RWPE1 (cell line): ENCODE measurements at regions not wholly inside any gene's neighbourhood (a gene's known extent, or its start where the extent isn't known, plus 50 kb on each side); places are given as distances from the start of the nearest gene placed in this dataset.

ENCODE experiments used
- CTCF ChIA-PET: fragments of 350-600 bp; sonication (Branson Sonifier 250); formaldehyde crosslinking; extraction: SDS; loops from one replicate; lab custom pipeline; 2021; lab: Yijun Ruan, JAX
- POLR2A ChIA-PET: fragments of 400-600 bp; formaldehyde crosslinking; extraction: SDS; loops from one replicate; lab custom pipeline; 2020; ENCODE audit warnings: antibody characterized with exemption; ENCODE audit not compliant: low non-redundant PET; lab: Yijun Ruan, JAX
- DNase-seq: peaks from one replicate; pipeline ENCODE4 v3.0.0; 2012; ENCODE audit warnings: low spot score
- H3K27ac ChIP-seq: fragments of 450-650 bp; 2 replicates; pipeline ENCODE4 v1.5.1; 2017
- TF ChIP-seq, protein P1 (sequence below): fragments of 450-650 bp; conservative IDR thresholded peaks from 2 replicates; pipeline ENCODE4 v1.5.1; 2017; ENCODE audit warnings: low read depth, mild to moderate bottlenecking

DNA sequence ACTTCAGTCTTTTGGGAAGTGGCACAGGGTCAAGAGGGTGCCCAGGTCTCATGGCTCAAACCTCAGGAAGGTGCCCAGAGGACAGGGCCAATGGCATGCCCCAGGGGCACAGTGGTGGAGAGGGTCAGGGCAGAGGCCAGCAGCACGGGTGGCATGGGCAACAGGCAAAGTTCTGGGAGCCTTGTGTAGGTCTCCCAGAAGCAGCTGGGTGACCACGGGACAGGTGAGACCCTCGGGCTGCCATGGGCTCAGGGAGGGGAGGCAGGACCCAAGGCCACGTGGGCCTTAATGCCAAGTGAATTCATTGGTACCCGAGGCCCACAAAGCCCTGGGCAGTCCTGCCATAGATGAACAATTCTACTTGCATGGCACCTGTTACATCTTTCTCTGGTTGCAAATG, 72.4 kb upstream of the ADAMTS2 start:
- CTCF ChIA-PET: no interaction called here
- POLR2A ChIA-PET: no interaction called here
- H3K27ac ChIP-seq: no peak overlapping the region
- TF ChIP-seq, protein P1, sequence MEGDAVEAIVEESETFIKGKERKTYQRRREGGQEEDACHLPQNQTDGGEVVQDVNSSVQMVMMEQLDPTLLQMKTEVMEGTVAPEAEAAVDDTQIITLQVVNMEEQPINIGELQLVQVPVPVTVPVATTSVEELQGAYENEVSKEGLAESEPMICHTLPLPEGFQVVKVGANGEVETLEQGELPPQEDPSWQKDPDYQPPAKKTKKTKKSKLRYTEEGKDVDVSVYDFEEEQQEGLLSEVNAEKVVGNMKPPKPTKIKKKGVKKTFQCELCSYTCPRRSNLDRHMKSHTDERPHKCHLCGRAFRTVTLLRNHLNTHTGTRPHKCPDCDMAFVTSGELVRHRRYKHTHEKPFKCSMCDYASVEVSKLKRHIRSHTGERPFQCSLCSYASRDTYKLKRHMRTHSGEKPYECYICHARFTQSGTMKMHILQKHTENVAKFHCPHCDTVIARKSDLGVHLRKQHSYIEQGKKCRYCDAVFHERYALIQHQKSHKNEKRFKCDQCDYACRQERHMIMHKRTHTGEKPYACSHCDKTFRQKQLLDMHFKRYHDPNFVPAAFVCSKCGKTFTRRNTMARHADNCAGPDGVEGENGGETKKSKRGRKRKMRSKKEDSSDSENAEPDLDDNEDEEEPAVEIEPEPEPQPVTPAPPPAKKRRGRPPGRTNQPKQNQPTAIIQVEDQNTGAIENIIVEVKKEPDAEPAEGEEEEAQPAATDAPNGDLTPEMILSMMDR: no peak
- DNase-seq: no peak

DNA sequence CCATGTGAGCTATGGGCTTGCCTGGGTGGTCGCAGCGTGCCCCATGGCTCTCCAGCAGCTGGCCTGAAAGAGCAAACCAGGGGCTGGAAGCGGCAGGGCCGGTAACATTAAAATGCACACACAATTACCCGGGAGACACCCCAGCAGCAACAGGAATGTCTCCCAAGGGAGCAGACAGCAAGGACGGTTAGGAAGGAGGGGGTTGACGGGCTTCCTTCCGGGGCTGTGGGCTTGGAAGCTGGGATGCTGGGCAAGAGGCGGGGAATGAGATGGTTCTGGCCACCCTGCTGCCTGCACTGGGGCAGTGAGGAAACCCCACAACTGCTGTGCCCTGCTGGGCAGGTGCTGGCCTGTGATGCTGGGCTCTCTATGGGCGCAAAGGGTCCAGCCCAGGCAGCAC, 71.8 kb upstream of the ADAMTS2 start:
- DNase-seq: no peak
- H3K27ac ChIP-seq: no peak overlapping the region
- TF ChIP-seq, protein P1: no peak
- ChIA-PET CTCF (interaction anchor here (0.6 kb wide), 1 partner anchor 1039 kb away, joined by 3 read pairs; no protein-coding TSS in a partner anchor), POLR2A (no interaction called here)

DNA sequence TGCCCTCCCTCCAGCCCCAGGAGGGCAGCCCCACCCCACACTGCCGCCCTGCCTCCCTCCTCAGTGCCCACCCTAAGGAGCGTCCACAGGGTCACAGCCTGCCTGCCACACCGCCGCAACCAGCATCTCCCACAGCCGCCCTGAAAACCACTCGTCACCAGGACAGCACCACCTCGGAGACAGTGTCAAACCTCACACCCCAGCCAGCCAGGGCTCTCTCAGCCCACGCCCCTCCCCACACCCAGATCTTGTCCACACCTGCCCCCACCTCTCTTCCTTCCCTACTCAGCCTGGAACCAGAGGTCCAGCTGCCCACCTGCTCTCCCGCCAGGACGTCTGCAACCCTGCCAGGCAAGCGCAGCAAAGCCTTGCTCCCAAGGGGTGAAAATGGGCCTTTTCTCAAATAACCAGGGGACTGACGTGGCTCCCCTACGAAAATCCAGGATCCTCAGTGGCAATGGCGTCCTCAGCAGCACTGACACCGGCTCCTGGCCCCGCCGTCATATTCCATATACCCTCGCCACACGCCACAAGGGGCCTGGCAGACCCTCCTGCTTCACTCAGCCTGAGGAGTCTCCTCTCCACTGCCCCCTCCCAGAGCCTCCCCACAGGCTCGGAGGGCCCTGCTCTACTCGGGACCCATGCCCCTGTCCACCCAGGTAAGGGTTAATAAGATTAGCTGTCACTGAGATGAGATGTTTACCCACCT, 71.0 kb upstream of the ADAMTS2 start:
- POLR2A ChIA-PET: no interaction called here
- CTCF ChIA-PET: interaction anchor here (0.6 kb wide), 1 partner anchor 1038 kb away, joined by 3 read pairs; no protein-coding TSS in a partner anchor
- H3K27ac ChIP-seq: no peak overlapping the region

DNA sequence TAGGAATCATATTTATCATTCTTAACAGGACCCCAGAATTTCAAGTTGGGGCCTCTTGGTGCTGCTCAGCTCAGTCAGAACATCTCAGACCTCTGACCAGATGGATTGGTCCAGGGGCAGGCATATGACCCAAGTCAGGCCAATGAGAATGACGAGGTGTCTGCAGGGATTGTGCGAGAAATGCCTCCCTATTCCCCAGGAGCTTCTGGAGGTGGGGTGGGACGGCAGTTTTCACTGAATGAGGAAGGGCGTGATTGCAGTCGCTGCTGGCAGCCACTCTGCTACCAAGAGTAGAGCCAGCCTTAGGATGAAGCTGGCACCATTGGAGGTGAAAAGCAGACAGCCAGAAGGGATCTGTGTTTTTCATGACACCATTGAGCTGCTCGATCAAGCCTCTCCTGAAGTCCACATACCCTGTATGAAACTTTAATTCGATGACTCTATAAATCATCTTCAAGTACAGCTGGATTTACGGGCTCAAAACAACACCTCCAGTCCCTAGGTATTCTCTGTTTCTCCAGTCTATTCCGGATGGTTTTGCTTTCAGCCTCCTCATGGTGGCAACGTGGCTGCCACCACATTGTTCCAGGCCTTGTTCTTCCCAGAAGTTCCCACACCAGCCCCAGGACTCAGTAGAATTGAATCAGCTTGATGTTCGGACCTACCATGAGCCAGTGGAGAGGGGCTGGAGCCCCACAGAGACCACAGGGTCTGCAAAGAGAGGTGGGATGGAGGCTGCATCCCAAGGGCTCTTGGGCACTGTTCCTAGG, 70.2 kb upstream of the ADAMTS2 start:
- POLR2A ChIA-PET: no interaction called here
- DNase-seq: no peak

More for the DNA sequence above, 71.0 kb upstream of the ADAMTS2 start:
- TF ChIP-seq, protein P1: no peak
- no peak for DNase-seq

DNA sequence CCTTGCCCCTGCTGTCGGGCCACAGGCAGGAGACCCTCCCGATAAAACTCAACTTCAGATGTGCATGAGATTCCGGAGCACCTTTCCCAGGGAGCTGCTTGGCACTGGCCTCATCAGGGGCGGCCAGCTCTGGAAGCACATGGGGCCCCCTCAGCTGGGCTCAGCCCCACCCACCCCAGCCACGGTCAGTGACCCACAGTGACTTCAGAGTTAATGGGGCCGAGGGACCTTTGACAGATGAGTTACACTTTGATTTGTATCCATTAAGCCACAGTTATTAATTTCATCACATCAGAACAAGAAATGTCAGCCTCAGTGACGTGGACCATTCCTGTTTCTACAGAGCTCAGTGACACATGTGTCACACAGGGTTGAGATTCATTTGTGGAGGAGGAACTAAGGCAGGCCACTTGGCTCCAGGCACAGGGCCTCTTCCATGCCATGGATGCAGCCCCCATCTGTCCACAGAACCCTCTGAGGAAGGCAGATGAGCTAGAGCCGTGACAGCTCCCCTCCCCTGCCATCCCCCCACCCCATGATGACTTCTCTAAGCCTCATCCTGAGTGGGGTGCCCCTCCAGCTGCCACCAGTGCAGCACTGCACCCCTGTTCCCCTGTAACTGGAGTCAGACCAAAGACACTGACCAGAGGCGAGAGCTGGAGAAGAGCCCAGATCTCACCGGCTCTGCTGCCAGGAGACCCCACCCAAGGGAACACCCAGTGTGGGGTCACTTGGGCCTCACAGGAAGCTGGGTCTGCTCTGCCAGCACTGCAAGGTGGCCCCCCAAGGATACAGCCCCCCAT, 69.4 kb upstream of the ADAMTS2 start:
- ChIA-PET POLR2A (no interaction called here), CTCF (no interaction called here)
- no peak for DNase-seq
- no peak overlapping the region for H3K27ac ChIP-seq
- TF ChIP-seq, protein P1: no peak

More for the DNA sequence above, 70.2 kb upstream of the ADAMTS2 start:
- no peak overlapping the region for H3K27ac ChIP-seq
- TF ChIP-seq, protein P1: no peak
- CTCF ChIA-PET: no interaction called here
